NCI-H2107 (cell line): ENCODE measurements at regions not wholly inside any gene's neighbourhood (a gene's known extent, or its start where the extent isn't known, plus 50 kb on each side); places are given as distances from the start of the nearest gene placed in this dataset.

Source experiments
- DNase-seq: peaks from one replicate; lab custom pipeline; 2025; lab: John Stamatoyannopoulos, UW

- DNase-seq = no peak
Observed at GRCh38 chr3:77976079-77976478, 936.2 kb downstream of the ROBO2 start.

- DNase-seq = no peak
Observed at GRCh38 chr3:78003090-78003489, 963.2 kb downstream of the ROBO2 start.

GRCh38 chr3:78004571-78004970 lies 964.7 kb downstream of the ROBO2 start:
- DNase-seq = no peak

- no peak for DNase-seq
Observed at GRCh38 chr3:78013653-78014052, 973.8 kb downstream of the ROBO2 start.

GRCh38 chr3:78015856-78016255 lies 976.0 kb downstream of the ROBO2 start:
- DNase-seq = no peak

- DNase-seq = no peak
Observed at GRCh38 chr3:78021710-78022109, 981.8 kb downstream of the ROBO2 start.

- no peak for DNase-seq
Observed at GRCh38 chr3:78022232-78022631, 982.3 kb downstream of the ROBO2 start.

GRCh38 chr3:78023257-78023656 lies 983.4 kb downstream of the ROBO2 start:
- no peak for DNase-seq

- DNase-seq = no peak
Observed at GRCh38 chr3:78025916-78026315, 986.0 kb downstream of the ROBO2 start.

- DNase-seq = no peak
Observed at GRCh38 chr3:78026318-78026828, 986.5 kb downstream of the ROBO2 start.

- DNase-seq = no peak
Observed at GRCh38 chr3:78029775-78030174, 989.9 kb downstream of the ROBO2 start.

GRCh38 chr3:78035131-78035641 lies 995.3 kb downstream of the ROBO2 start:
- peak; percentile 23 for DNase-seq

GRCh38 chr3:78041486-78041885 lies 1001.6 kb downstream of the ROBO2 start:
- DNase-seq = no peak

- no peak for DNase-seq
Observed at GRCh38 chr3:78046566-78046965, 1006.7 kb downstream of the ROBO2 start.

- DNase-seq = peak; percentile 3
Observed at GRCh38 chr3:78048698-78049097, 1008.8 kb downstream of the ROBO2 start.

GRCh38 chr3:78049521-78049920 lies 1009.6 kb downstream of the ROBO2 start:
- no peak for DNase-seq

GRCh38 chr3:78050276-78051065 lies 1010.6 kb downstream of the ROBO2 start:
- no peak for DNase-seq

GRCh38 chr3:78052746-78053145 lies 1012.8 kb downstream of the ROBO2 start:
- DNase-seq = no peak

GRCh38 chr3:78066287-78066686 lies 1026.4 kb downstream of the ROBO2 start:
- no peak for DNase-seq

GRCh38 chr3:78070188-78070587 lies 1030.3 kb downstream of the ROBO2 start:
- DNase-seq = no peak

- no peak for DNase-seq
Observed at GRCh38 chr3:78076379-78076778, 1036.5 kb downstream of the ROBO2 start.

GRCh38 chr3:78077178-78077577 lies 1037.3 kb downstream of the ROBO2 start:
- no peak for DNase-seq

GRCh38 chr3:78077842-78078241 lies 1037.9 kb downstream of the ROBO2 start:
- no peak for DNase-seq

GRCh38 chr3:78079514-78079913 lies 1039.6 kb downstream of the ROBO2 start:
- no peak for DNase-seq
